ENCODE measurements at regions not wholly inside any gene's neighbourhood (a gene's known extent, or its start where the extent isn't known, plus 50 kb on each side); places are given as distances from the start of the nearest gene placed in this dataset.

GRCh38 chr2:155633060-155633839 is 699.3 kb downstream of the NR4A2 start:
- WGBS, 2 donors, result 43 to 50% methylated on average over 4 of the region's 4 CpGs
- no peak for DNase-seq

GRCh38 chr2:155630760-155631159 is 701.8 kb downstream of the NR4A2 start:
- no peak overlapping the region for H3K4me3 ChIP-seq
- no peaks in the 10 kb centered on the region for H3K27me3 ChIP-seq
- DNase-seq, result no peak
- no peaks in the 10 kb centered on the region for H3K4me1 ChIP-seq
- no peak for TF ChIP-seq POLR2A (IDR thresholded peaks at IDR 0.05)
- TF ChIP-seq CTCF (IDR thresholded peaks at IDR 0.05), result no peak
- H3K9me3 ChIP-seq, result no peaks in the 10 kb centered on the region
- intact Hi-C loops (cut with DNase I; ENCODE audit: low total_unique reads), result no loop called here
- WGBS, 2 donors, result 69 to 72% methylated on average over 5 of the region's 5 CpGs
- H3K27ac ChIP-seq, result no peak overlapping the region
- no peaks in the 10 kb centered on the region for H3K36me3 ChIP-seq (ENCODE audit: low read depth, missing control alignments)

More at GRCh38 chr2:155633060-155633839, 699.3 kb downstream of the NR4A2 start:
- H3K36me3 ChIP-seq (ENCODE audit: low read depth, missing control alignments), result no peaks in the 10 kb centered on the region
- no peaks in the 10 kb centered on the region for H3K4me1 ChIP-seq
- intact Hi-C loops (cut with DNase I; ENCODE audit: low total_unique reads), result no loop called here
- no peaks in the 10 kb centered on the region for H3K9me3 ChIP-seq
- no peak overlapping the region for H3K27ac ChIP-seq
- TF ChIP-seq POLR2A (IDR thresholded peaks at IDR 0.05), result no peak
- TF ChIP-seq CTCF (IDR thresholded peaks at IDR 0.05), result no peak
- H3K27me3 ChIP-seq, result no peaks in the 10 kb centered on the region
- H3K4me3 ChIP-seq, result no peak overlapping the region

- Histone ChIP-seq H3K27ac (no peak overlapping the region), H3K4me3 (no peak overlapping the region), H3K4me1 (no peaks in the 10 kb centered on the region), H3K27me3 (no peaks in the 10 kb centered on the region), H3K9me3 (no peaks in the 10 kb centered on the region), H3K36me3 (ENCODE audit: low read depth, missing control alignments) (no peaks in the 10 kb centered on the region)
- intact Hi-C loops (cut with DNase I; ENCODE audit: low total_unique reads), result no loop called here
- no peak for DNase-seq
- TF ChIP-seq CTCF (IDR thresholded peaks at IDR 0.05), result no peak
- 0 to 43% methylated on average over 1 of the region's 1 CpG for WGBS, 2 donors
These were observed 710.1 kb downstream of the NR4A2 start for GRCh38 chr2:155622443-155622842.

- no peak for TF ChIP-seq POLR2A (IDR thresholded peaks at IDR 0.05)
- TF ChIP-seq CTCF (IDR thresholded peaks at IDR 0.05), result no peak
- Histone ChIP-seq H3K27ac (no peak overlapping the region), H3K4me1 (no peaks in the 10 kb centered on the region), H3K9me3 (no peaks in the 10 kb centered on the region), H3K27me3 (no peaks in the 10 kb centered on the region), H3K36me3 (ENCODE audit: low read depth, missing control alignments) (no peaks in the 10 kb centered on the region), H3K4me3 (peak overlapping the region; percentile 4 to 26)
- DNase-seq, result no peak
- intact Hi-C loops (cut with DNase I; ENCODE audit: low total_unique reads), result no loop called here
- WGBS, 2 donors, result 58 to 64% methylated on average over 9 to 10 of the region's 10 CpGs
These were observed 731.4 kb downstream of the NR4A2 start for GRCh38 chr2:155600914-155601760.

All from testis (tissue), 2 donors.